ENCODE measurements at regions not wholly inside any gene's neighbourhood (a gene's known extent, or its start where the extent isn't known, plus 50 kb on each side); places are given as distances from the start of the nearest gene placed in this dataset.

GRCh38 chr5:60365001-60365400, 335.0 kb downstream of the DEPDC1B start:
- intact Hi-C loops (cut with DNase I, micrococcal nuclease) = no loop called here
- ChIA-PET CTCF (no interaction called here), POLR2A (no interaction called here)
- Mint-ChIP-seq H3K4me3 (no peak overlapping the region), H3K36me3 (ENCODE audit: low read depth) (no peaks in the 10 kb centered on the region), H3K9me3 (ENCODE audit: low read depth) (no peaks in the 10 kb centered on the region), H3K27ac (no peak overlapping the region), H3K4me1 (no peaks in the 10 kb centered on the region), H3K27me3 (no peaks in the 10 kb centered on the region)
- no peak for ATAC-seq
- no peak for DNase-seq

GRCh38 chr5:60362158-60362557, 337.8 kb downstream of the DEPDC1B start:
- Mint-ChIP-seq H3K4me1 (no peaks in the 10 kb centered on the region), H3K9me3 (ENCODE audit: low read depth) (no peaks in the 10 kb centered on the region), H3K27me3 (no peaks in the 10 kb centered on the region), H3K27ac (no peak overlapping the region), H3K36me3 (ENCODE audit: low read depth) (no peaks in the 10 kb centered on the region), H3K4me3 (no peak overlapping the region)
- ATAC-seq (no peak), DNase-seq (no peak)
- intact Hi-C loops (cut with DNase I, micrococcal nuclease) = no loop called here
- CTCF ChIA-PET = no interaction called here
- POLR2A ChIA-PET = no interaction called here

GRCh38 chr5:60360355-60360754, 339.6 kb downstream of the DEPDC1B start:
- Mint-ChIP-seq H3K4me1 (no peaks in the 10 kb centered on the region), H3K4me3 (no peak overlapping the region), H3K9me3 (ENCODE audit: low read depth) (no peaks in the 10 kb centered on the region), H3K27ac (no peak overlapping the region), H3K27me3 (no peaks in the 10 kb centered on the region), H3K36me3 (ENCODE audit: low read depth) (no peaks in the 10 kb centered on the region)
- DNase-seq (no peak), ATAC-seq (no peak)
- ChIA-PET POLR2A (no interaction called here), CTCF (no interaction called here)
- intact Hi-C loops (cut with DNase I, micrococcal nuclease) = no loop called here

- H3K27ac Mint-ChIP-seq = no peak overlapping the region
- CTCF ChIA-PET = no interaction called here
- H3K27me3 Mint-ChIP-seq = no peaks in the 10 kb centered on the region
Observed at GRCh38 chr5:60357302-60357701, 342.7 kb downstream of the DEPDC1B start.

GRCh38 chr5:60356745-60357144, 343.2 kb downstream of the DEPDC1B start:
- intact Hi-C loops (cut with DNase I, micrococcal nuclease) = no loop called here
- no peak overlapping the region for H3K27ac Mint-ChIP-seq
- H3K27me3 Mint-ChIP-seq = no peaks in the 10 kb centered on the region
- H3K36me3 Mint-ChIP-seq (ENCODE audit: low read depth) = no peaks in the 10 kb centered on the region
- no peaks in the 10 kb centered on the region for H3K4me1 Mint-ChIP-seq
- CTCF ChIA-PET = no interaction called here
- no peak for ATAC-seq
- DNase-seq = no peak
- no peaks in the 10 kb centered on the region for H3K9me3 Mint-ChIP-seq (ENCODE audit: low read depth)
- no peak overlapping the region for H3K4me3 Mint-ChIP-seq
- POLR2A ChIA-PET = no interaction called here

More at GRCh38 chr5:60357302-60357701, 342.7 kb downstream of the DEPDC1B start:
- no peaks in the 10 kb centered on the region for H3K36me3 Mint-ChIP-seq (ENCODE audit: low read depth)
- no peaks in the 10 kb centered on the region for H3K9me3 Mint-ChIP-seq (ENCODE audit: low read depth)
- ATAC-seq (no peak), DNase-seq (no peak)
- intact Hi-C loops (cut with DNase I, micrococcal nuclease) = no loop called here
- H3K4me3 Mint-ChIP-seq = no peak overlapping the region
- POLR2A ChIA-PET = no interaction called here
- H3K4me1 Mint-ChIP-seq = no peaks in the 10 kb centered on the region

GRCh38 chr5:60355181-60355580, 344.8 kb downstream of the DEPDC1B start:
- H3K9me3 Mint-ChIP-seq (ENCODE audit: low read depth) = no peaks in the 10 kb centered on the region
- no peak for ATAC-seq
- no peak overlapping the region for H3K4me3 Mint-ChIP-seq
- ChIA-PET CTCF (no interaction called here), POLR2A (no interaction called here)
- no peaks in the 10 kb centered on the region for H3K27me3 Mint-ChIP-seq
- H3K27ac Mint-ChIP-seq = no peak overlapping the region
- H3K4me1 Mint-ChIP-seq = no peaks in the 10 kb centered on the region
- DNase-seq = no peak
- intact Hi-C loops (cut with DNase I, micrococcal nuclease) = no loop called here
- no peaks in the 10 kb centered on the region for H3K36me3 Mint-ChIP-seq (ENCODE audit: low read depth)

GRCh38 chr5:60354311-60354710, 345.7 kb downstream of the DEPDC1B start:
- Mint-ChIP-seq H3K4me1 (no peaks in the 10 kb centered on the region), H3K27me3 (no peaks in the 10 kb centered on the region), H3K9me3 (ENCODE audit: low read depth) (no peaks in the 10 kb centered on the region), H3K27ac (no peak overlapping the region), H3K36me3 (ENCODE audit: low read depth) (no peaks in the 10 kb centered on the region), H3K4me3 (no peak overlapping the region)
- intact Hi-C loops (cut with DNase I, micrococcal nuclease) = no loop called here
- ATAC-seq = no peak
- ChIA-PET POLR2A (no interaction called here), CTCF (no interaction called here)
- DNase-seq = no peak

GRCh38 chr5:60352992-60353599, 346.9 kb downstream of the DEPDC1B start:
- Mint-ChIP-seq H3K4me1 (no peaks in the 10 kb centered on the region), H3K36me3 (ENCODE audit: low read depth) (no peaks in the 10 kb centered on the region), H3K9me3 (ENCODE audit: low read depth) (no peaks in the 10 kb centered on the region), H3K4me3 (no peak overlapping the region), H3K27me3 (no peaks in the 10 kb centered on the region), H3K27ac (no peak overlapping the region)
- ChIA-PET CTCF (interaction anchor here (0.8 kb wide), 1 partner anchor 46 kb away, joined by 3 read pairs; no protein-coding TSS in a partner anchor), POLR2A (no interaction called here)
- DNase-seq = no peak
- no peak for ATAC-seq
- intact Hi-C loops (cut with DNase I, micrococcal nuclease) = no loop called here

- no peaks in the 10 kb centered on the region for H3K27me3 Mint-ChIP-seq
- H3K36me3 Mint-ChIP-seq (ENCODE audit: low read depth) = no peaks in the 10 kb centered on the region
- ATAC-seq (no peak), DNase-seq (no peak)
- intact Hi-C loops (cut with DNase I, micrococcal nuclease) = no loop called here
- no peaks in the 10 kb centered on the region for H3K4me1 Mint-ChIP-seq
- no peaks in the 10 kb centered on the region for H3K9me3 Mint-ChIP-seq (ENCODE audit: low read depth)
- ChIA-PET POLR2A (no interaction called here), CTCF (no interaction called here)
- H3K27ac Mint-ChIP-seq = no peak overlapping the region
- no peak overlapping the region for H3K4me3 Mint-ChIP-seq
Observed at GRCh38 chr5:60350794-60351193, 349.2 kb downstream of the DEPDC1B start.

GRCh38 chr5:60349891-60350415, 350.0 kb downstream of the DEPDC1B start:
- intact Hi-C loops (cut with DNase I, micrococcal nuclease) = no loop called here
- ATAC-seq (no peak), DNase-seq (no peak)
- ChIA-PET CTCF (interaction anchor here (0.7 kb wide), 1 partner anchor 13 kb away, joined by 3 read pairs; no protein-coding TSS in a partner anchor), POLR2A (no interaction called here)
- H3K27me3 Mint-ChIP-seq = no peaks in the 10 kb centered on the region
- no peaks in the 10 kb centered on the region for H3K36me3 Mint-ChIP-seq (ENCODE audit: low read depth)
- no peak overlapping the region for H3K27ac Mint-ChIP-seq
- no peaks in the 10 kb centered on the region for H3K9me3 Mint-ChIP-seq (ENCODE audit: low read depth)
- H3K4me3 Mint-ChIP-seq = no peak overlapping the region
- no peaks in the 10 kb centered on the region for H3K4me1 Mint-ChIP-seq

GRCh38 chr5:60346393-60346792, 353.6 kb downstream of the DEPDC1B start:
- no peaks in the 10 kb centered on the region for H3K4me1 Mint-ChIP-seq
- no peaks in the 10 kb centered on the region for H3K27me3 Mint-ChIP-seq
- H3K4me3 Mint-ChIP-seq = no peak overlapping the region
- ATAC-seq = no peak
- H3K9me3 Mint-ChIP-seq (ENCODE audit: low read depth) = no peaks in the 10 kb centered on the region
- intact Hi-C loops (cut with DNase I, micrococcal nuclease) = no loop called here
- no peak overlapping the region for H3K27ac Mint-ChIP-seq
- no peak for DNase-seq
- POLR2A ChIA-PET = no interaction called here
- no peaks in the 10 kb centered on the region for H3K36me3 Mint-ChIP-seq (ENCODE audit: low read depth)
- CTCF ChIA-PET = interaction anchor here (1.0 kb wide), 1 partner anchor 536 kb away, joined by 3 read pairs; no protein-coding TSS in a partner anchor

- H3K27me3 Mint-ChIP-seq = no peaks in the 10 kb centered on the region
- POLR2A ChIA-PET = no interaction called here
- CTCF ChIA-PET = no interaction called here
- H3K36me3 Mint-ChIP-seq (ENCODE audit: low read depth) = no peaks in the 10 kb centered on the region
- DNase-seq (no peak), ATAC-seq (no peak)
- no peaks in the 10 kb centered on the region for H3K9me3 Mint-ChIP-seq (ENCODE audit: low read depth)
- no peak overlapping the region for H3K4me3 Mint-ChIP-seq
- no peak overlapping the region for H3K27ac Mint-ChIP-seq
- intact Hi-C loops (cut with DNase I, micrococcal nuclease) = no loop called here
- no peaks in the 10 kb centered on the region for H3K4me1 Mint-ChIP-seq
Observed at GRCh38 chr5:60343102-60343501, 356.9 kb downstream of the DEPDC1B start.

Measured in activated CD4-positive, alpha-beta T cell treated with anti-CD3 and anti-CD28 coated beads for 36 hours (primary cell).